GM21825 (cell line): ENCODE measurements at regions not wholly inside any gene's neighbourhood (a gene's known extent, or its start where the extent isn't known, plus 50 kb on each side); places are given as distances from the start of the nearest gene placed in this dataset.
"Not testable (repeated sequence)": the region's sequence is repeated elsewhere in the genome, so short reads cannot be mapped to it uniquely, and the experiment has no call there.

Source experiments
- ATAC-seq: cut with Tn5 transposase; IDR thresholded peaks from one replicate; pipeline ENCODE4 v1.9.1; 2021; ENCODE audit warnings: mild to moderate bottlenecking, moderate library complexity; ENCODE audit not compliant: unreplicated experiment

DNA sequence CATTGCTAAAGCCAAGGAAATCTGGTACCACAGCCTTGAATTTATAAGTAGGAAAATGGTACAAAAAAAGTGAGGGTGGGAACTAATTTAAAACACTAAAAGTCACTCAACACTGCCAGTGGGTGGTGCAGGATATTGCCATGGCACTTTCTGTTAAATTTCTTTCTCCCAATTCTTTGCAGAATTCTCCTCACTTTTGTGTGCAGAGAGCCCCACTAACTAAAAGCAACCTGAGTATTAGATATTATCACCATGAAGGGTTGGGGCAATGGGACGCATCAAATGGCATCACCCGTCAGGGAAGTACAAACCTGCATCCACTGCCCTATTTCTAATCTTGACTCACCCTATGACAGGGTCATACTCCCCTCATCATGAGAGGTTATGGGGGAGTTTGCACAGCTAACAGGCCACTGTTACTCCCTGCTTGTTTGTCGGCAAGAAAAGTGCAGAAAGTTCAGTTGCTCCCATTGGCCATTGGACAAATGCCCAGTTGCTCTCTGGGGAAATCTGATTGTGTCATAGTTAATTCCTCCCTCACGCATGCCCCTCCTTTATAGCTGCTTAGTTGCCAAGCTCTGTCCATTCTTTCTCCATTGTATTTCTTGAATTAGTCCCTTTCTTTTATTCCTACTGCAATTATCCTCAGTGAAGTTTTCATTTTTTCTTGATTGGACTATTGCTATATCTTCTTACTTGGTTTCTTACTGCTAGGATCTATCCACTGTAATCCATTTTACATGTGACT is 93.8 kb upstream of the BLID start:
- no peak for ATAC-seq

- no peak for ATAC-seq
Observed at GRCh38 chr11:122207921-122208764, 92.1 kb upstream of the BLID start.

- no peak for ATAC-seq
Observed at GRCh38 chr11:122207505-122207904, 91.5 kb upstream of the BLID start.

GRCh38 chr11:122205036-122205435 is 89.0 kb upstream of the BLID start:
- no peak for ATAC-seq

GRCh38 chr11:122204206-122204605 is 88.2 kb upstream of the BLID start:
- no peak for ATAC-seq

- ATAC-seq, result peak; percentile 70
Observed at GRCh38 chr11:122202951-122203456, 87.0 kb upstream of the BLID start.

GRCh38 chr11:122202161-122202950 is 86.3 kb upstream of the BLID start:
- no peak for ATAC-seq

- no peak for ATAC-seq
Observed at GRCh38 chr11:122201106-122201505, 85.1 kb upstream of the BLID start.

- ATAC-seq, result no peak
Observed at GRCh38 chr11:122199661-122200060, 83.6 kb upstream of the BLID start.

DNA sequence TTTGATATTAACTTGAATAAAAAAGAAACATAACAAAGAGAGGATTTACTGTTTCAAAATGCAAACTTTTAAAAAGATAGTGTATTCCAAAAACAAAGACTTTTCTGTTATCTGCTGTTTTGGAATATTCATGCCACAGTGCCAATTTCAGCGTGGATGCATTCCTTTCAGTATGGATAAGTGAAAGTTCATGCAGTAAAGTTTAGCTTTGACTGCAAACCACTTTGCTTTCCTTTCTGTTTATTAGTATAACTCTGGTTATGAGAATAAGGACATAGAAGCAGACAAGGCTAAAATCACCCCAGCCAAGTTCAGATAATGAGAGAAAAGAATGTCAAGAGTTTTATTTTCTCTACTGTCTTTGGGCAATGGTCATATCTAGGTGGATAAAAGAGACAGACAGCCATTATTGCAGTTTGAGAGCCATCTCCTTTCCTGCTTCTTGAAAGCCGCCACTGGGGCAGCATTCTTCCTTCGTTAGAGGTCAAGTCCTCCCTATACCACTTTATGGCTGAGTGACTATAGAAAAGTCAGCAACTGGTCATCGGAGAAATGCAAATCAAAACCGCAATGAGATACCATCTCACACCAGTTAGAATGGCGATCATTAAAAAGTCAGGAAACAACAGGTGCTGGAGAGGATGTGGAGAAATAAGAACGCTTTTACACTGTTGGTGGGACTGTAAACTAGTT is 82.4 kb upstream of the BLID start:
- ATAC-seq, result no peak

GRCh38 chr11:122197066-122197987 is 81.3 kb upstream of the BLID start:
- no peak for ATAC-seq

DNA sequence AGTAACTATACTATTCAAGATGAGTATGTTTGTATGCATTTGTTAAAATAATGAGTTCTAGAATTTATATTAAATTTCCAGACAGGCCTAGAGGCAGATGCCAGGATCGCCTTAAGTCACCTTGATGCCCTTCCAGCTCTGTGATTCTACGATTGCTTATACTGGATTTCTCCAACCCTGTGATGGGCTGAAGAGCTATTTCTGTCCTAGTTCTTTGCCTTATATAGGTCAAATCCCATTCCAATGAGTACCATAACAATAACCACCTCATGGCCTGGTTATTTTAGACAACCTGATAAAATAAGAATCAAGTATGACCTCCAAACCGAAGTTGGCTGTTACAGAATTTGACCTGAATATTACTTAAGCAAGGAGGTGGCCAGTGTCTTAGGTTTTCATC is 79.8 kb upstream of the BLID start:
- no peak for ATAC-seq

DNA sequence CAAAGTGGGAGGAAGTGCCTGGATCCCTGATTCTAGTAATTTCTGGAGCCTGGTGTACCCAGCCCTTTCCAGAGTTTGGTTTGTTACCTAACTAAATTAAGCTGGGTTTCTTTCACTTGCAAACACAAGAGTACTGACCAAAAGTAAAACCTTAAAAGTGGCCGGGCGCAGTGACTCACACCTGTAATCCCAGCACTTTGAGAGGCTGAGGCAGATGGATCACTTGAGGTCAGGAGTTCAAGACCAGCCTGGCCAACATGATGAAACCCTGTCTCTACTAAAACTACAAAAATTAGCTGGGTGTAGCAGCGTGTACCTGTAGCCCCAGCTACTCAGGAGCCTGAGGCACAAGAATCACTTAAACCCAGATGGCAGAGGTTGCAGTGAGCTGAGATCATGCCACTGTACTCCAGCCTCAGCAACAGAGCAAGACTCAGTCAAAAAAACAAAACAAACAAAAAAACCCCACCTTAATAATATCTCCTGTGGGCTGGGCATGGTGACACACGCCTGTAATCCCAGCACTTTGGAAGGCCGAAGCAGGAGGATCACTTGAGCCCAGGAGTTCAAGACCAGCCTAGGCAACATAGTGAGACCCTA is 78.0 kb upstream of the BLID start:
- ATAC-seq, result not testable (repeated sequence)

- no peak for ATAC-seq
Observed at GRCh38 chr11:122193457-122193856, 77.4 kb upstream of the BLID start.

DNA sequence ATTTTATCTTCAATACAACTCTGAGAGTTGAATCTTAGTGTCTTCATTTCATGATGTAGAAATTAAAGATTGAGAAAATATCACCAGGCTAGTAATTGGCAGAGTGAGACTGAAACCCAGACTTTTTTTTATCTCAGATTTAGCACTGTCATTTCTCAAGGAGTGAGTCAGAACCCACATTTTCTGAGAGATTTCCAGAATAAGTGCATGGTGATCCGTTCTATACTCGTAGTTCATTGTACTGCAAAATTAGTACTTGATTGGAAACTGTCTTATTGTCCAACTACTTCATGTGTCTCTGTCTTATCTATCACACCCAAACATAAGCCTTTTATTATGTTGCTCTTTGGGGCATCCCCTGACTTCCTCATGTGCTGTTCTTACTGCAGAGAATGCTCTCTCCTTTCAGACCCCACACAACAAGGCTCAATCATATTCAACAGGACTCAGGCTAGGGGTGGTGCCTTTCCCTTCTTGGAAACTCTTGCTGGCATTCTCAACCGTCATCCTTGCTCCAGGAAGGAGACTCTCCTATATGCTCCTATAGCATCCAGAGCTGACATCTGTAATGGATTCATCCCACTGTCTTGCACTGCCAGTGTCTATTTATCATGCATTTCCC is 76.7 kb upstream of the BLID start:
- no peak for ATAC-seq

- ATAC-seq, result no peak
Observed at GRCh38 chr11:122190768-122191167, 74.8 kb upstream of the BLID start.

GRCh38 chr11:122189229-122189628 is 73.2 kb upstream of the BLID start:
- ATAC-seq, result no peak

DNA sequence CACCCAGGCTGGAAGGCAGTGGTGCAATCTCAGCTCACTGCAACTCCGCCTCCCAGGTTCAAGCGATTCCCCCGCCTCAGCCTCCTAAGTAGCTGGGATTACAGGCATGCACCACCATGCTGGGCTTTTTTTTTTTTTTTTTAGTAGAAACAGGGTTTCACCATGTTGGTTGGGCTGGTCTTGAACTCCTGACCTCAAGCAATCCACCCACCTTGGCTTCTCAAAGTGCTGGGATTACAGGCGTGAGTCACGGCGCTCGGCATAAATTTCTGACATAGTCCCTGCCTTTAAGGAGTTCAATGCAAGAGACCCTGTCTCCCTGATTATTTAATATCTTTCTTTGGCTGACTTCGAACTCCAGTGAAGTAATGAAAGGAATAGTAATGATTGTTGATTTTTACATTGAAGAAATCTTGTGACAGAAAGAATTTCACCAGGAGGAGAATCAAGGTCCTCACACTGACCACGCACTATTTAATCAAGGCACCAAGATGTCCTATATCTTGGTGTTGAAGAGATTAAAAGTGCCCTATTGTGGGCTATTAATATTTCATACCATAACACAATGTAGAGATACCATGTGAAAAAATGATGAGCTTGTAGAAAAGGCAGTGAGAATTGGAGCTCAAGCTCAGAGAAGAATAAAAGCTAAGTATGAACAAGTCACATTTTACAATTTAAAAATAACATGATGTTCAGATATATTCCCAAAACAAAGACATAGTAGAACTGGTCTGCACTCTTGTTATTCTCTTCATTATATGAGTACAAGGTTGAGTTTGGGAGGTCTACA is 71.6 kb upstream of the BLID start:
- ATAC-seq, result no peak
